K562 (cell line): ENCODE measurements at regions not wholly inside any gene's neighbourhood (a gene's known extent, or its start where the extent isn't known, plus 50 kb on each side); places are given as distances from the start of the nearest gene placed in this dataset.

Experiments used
- ATAC-seq: fragments of 200-7000 bp; cut with Tn5 transposase; 3 replicates; pipeline ENCODE4 v1.9.1; 2020; ENCODE audit warnings: moderate library complexity
- BruUV-seq: library from RNA; stranded (reverse); fragments of 400-500 nt; replicated peaks from 2 replicates; lab custom pipeline; 2021; lab: Mats Ljungman, UMichigan
- CTCF ChIA-PET: fragments of 300-600 bp; formaldehyde crosslinking; extraction: SDS; loops from one replicate; lab custom pipeline; 2021; ENCODE audit warnings: low intra/inter-chr PET ratio; lab: Yijun Ruan, JAX
- POLR2A ChIA-PET: fragments of 300-600, 350-650 bp; sonication (Branson Sonifier 250); formaldehyde crosslinking; extraction: SDS; loops from one replicate; lab custom pipeline; 2021; ENCODE audit warnings: antibody characterized with exemption, inconsistent platforms; lab: Yijun Ruan, JAX
- DNase-seq, 4 experiments: peaks; one replicate each; pipeline versions ENCODE4 v3.0.0 to v3.0.0-alpha.2; 2011 to 2018; ENCODE audit warnings: low spot score in 3 of 4, mixed read lengths in 3 of 4; ENCODE audit errors: extremely low read depth in 1 of 4
- FAIRE-seq: peaks from 2 replicates; lab custom pipeline; 2011; peaks lifted over from hg19 to GRCh38; lab: Jason Lieb, UNC
- H2AFZ ChIP-seq: 2 replicates; pipeline ENCODE4 v1.6.0; 2011; ENCODE audit warnings: low read depth, low read length, control low read depth, inconsistent platforms
- H3K27ac ChIP-seq: fragments of 200-600 bp; 3 replicates; pipeline ENCODE4 v1.8.0; 2011; ENCODE audit warnings: low read depth, mild to moderate bottlenecking, control low read depth, inconsistent platforms, low read length, moderate library complexity, mixed read lengths; ENCODE audit errors: extremely low read depth
- H3K27me3 ChIP-seq, 2 experiments: fragments of 300-600 bp in 1 of 2; 2 replicates in 1 of 2; 3 replicates in 1 of 2; pipeline versions ENCODE4 v1.6.0 to v1.8.0; 2011; ENCODE audit warnings: inconsistent platforms in 2 of 2, low read length in 2 of 2, mild to moderate bottlenecking in 1 of 2, mixed read lengths in 1 of 2, moderate library complexity in 1 of 2; ENCODE audit not compliant: control insufficient read depth in 2 of 2, insufficient read depth in 2 of 2
- H3K36me3 ChIP-seq: fragments of 300-600 bp; 3 replicates; pipeline ENCODE4 v1.8.0; 2011; ENCODE audit warnings: mild to moderate bottlenecking, low read length, inconsistent platforms; ENCODE audit not compliant: control insufficient read depth, insufficient read depth
- H3K4me1 ChIP-seq, 2 experiments: fragments of 200-600 bp in 1 of 2; replicated peaks in 1 of 2; 2 replicates in 1 of 2; 3 replicates in 1 of 2; pipeline versions ENCODE4 v1.5.1 to v1.8.0; 2011; ENCODE audit warnings: inconsistent platforms in 2 of 2, low read length in 2 of 2, mild to moderate bottlenecking in 1 of 2, mixed read lengths in 1 of 2, moderate library complexity in 1 of 2; ENCODE audit not compliant: control insufficient read depth in 2 of 2, insufficient read depth in 2 of 2
- H3K4me2 ChIP-seq: 2 replicates; pipeline ENCODE4 v1.6.1; 2011; ENCODE audit warnings: low read length, control low read depth, inconsistent platforms, mixed read lengths; ENCODE audit not compliant: insufficient read depth
- H3K4me3 ChIP-seq: fragments of 200-600 bp; sonication (generic), shearing (Covaris generic); 2 replicates; pipeline ENCODE4 v1.5.1; 2016; ENCODE audit warnings: control low read depth, inconsistent platforms
- H3K79me2 ChIP-seq: fragments of 200-600 bp; 3 replicates; pipeline ENCODE4 v1.8.0; 2011; ENCODE audit warnings: low read length, inconsistent platforms; ENCODE audit not compliant: control insufficient read depth, insufficient read depth
- H3K9ac ChIP-seq, 2 experiments: 2 replicates each; pipeline versions ENCODE4 v1.6.0 to v1.6.1; 2011; ENCODE audit warnings: low read depth in 2 of 2, low read length in 2 of 2, control low read depth in 1 of 2, inconsistent platforms in 1 of 2, mild to moderate bottlenecking in 1 of 2, mixed read lengths in 1 of 2; ENCODE audit not compliant: insufficient read depth in 1 of 2
- H3K9me1 ChIP-seq: one replicate; pipeline ENCODE4 v1.6.0; 2011; ENCODE audit warnings: inconsistent platforms, mild to moderate bottlenecking, low read length, moderate library complexity; ENCODE audit not compliant: control insufficient read depth, insufficient read depth
- H3K9me3 ChIP-seq: replicated peaks from 2 replicates; pipeline ENCODE4 v1.5.1; 2011; ENCODE audit warnings: low read depth, low read length, inconsistent platforms; ENCODE audit not compliant: control insufficient read depth, insufficient read depth
- H4K20me1 ChIP-seq: replicated peaks from 2 replicates; pipeline ENCODE4 v1.6.1; 2011; ENCODE audit warnings: low read length, inconsistent platforms, mixed read lengths; ENCODE audit not compliant: control insufficient read depth, insufficient read depth
- ELF1 ChIP-seq: fragments of 200-800 bp; sonication (Bioruptor generic); IDR thresholded peaks from 2 replicates; pipeline ENCODE4 v1.6.1; 2016; ENCODE audit warnings: missing genetic modification characterization, missing compliant biosample characterization
- GTF2A2 ChIP-seq: IDR thresholded peaks from 2 replicates; pipeline ENCODE4 v1.6.1; 2016; ENCODE audit warnings: mild to moderate bottlenecking, missing genetic modification characterization, missing compliant biosample characterization
- NCOA4 ChIP-seq: fragments of 450-650 bp; IDR thresholded peaks from 2 replicates; pipeline ENCODE4 v1.6.1; 2018; ENCODE audit warnings: mild to moderate bottlenecking; ENCODE audit not compliant: partially characterized antibody
- ZNF277 ChIP-seq: fragments of 250-450 bp; sonication (Bioruptor Pico); IDR thresholded peaks from 2 replicates; pipeline ENCODE4 v1.8.0; 2022; ENCODE audit warnings: inconsistent platforms, mild to moderate bottlenecking, moderate library complexity, borderline replicate concordance
- ZNF740 ChIP-seq, 3 experiments: fragments of 200-800 bp in 1 of 3; sonication (Bioruptor generic) in 1 of 3; sonication (generic) in 1 of 3; formaldehyde crosslinking in 1 of 3; IDR thresholded peaks; 2 replicates each; pipeline versions ENCODE4 v1.6.1 to v1.8.0; 2016 to 2022; ENCODE audit warnings: mild to moderate bottlenecking in 2 of 3, missing compliant biosample characterization in 2 of 3, missing genetic modification characterization in 2 of 3, missing genetic modification reagents in 1 of 3
- WGBS: fragments of 100-300 bp; shearing (Covaris generic); methylation state at CpG from one replicate; pipeline ENCODE4 v1.1.6; 2016; ENCODE audit warnings: low coverage, mixed read lengths; ENCODE audit not compliant: insufficient coverage; ENCODE audit errors: missing lambda C conversion rate; 5-methylcytosine and 5-hydroxymethylcytosine counted together
- in situ Hi-C: fragments of 300-500 bp; cut with MboI; formaldehyde crosslinking; loops from 4 replicates; pipeline ENCODE4 v1.15.0; 2018; ENCODE audit warnings: inconsistent platforms, mixed read lengths
- intact Hi-C: fragments of 100-400 bp; cut with micrococcal nuclease; formaldehyde crosslinking; loops from 2 replicates; pipeline ENCODE4 v1.14.2; 2022

- Histone ChIP-seq H3K27ac (no peak overlapping the region), H3K36me3 (no peaks in the 10 kb centered on the region), H3K9me1 (no peaks in the 10 kb centered on the region), H2AFZ (no peak overlapping the region), H3K9me3 (no peaks in the 10 kb centered on the region), H3K4me3 (no peak overlapping the region), H3K4me2 (no peak overlapping the region), H3K27me3 (no peaks in the 10 kb centered on the region), H3K4me1 (no peaks in the 10 kb centered on the region), H3K79me2 (no peaks in the 10 kb centered on the region), H4K20me1 (no peaks in the 10 kb centered on the region), H3K9ac (no peak overlapping the region)
- ATAC-seq (no peak), FAIRE-seq (no peak), DNase-seq (no peak)
- no peak for TF ChIP-seq ZNF740 (CRISPR knock-in tag; IDR thresholded peaks at IDR 0.05)
- TF ChIP-seq ZNF740 (tag; IDR thresholded peaks at IDR 0.05), result no peak
- no peak for TF ChIP-seq GTF2A2 (tag)
- no peak for TF ChIP-seq ZNF277
- no peak for TF ChIP-seq ELF1 (tag)
- no peak for TF ChIP-seq NCOA4
- in situ Hi-C loops, result no loop called here
- intact Hi-C loops, result no loop called here
- WGBS, result 40% methylated on average over 1 of the region's 1 CpG
- ChIA-PET POLR2A (no interaction called here), CTCF (no interaction called here)
- no TSS peak for BruUV-seq
Observed at GRCh38 chr5:65085516-65085850, 316.8 kb downstream of the CWC27 start.
